ENCODE measurements at regions not wholly inside any gene's neighbourhood (a gene's known extent, or its start where the extent isn't known, plus 50 kb on each side); places are given as distances from the start of the nearest gene placed in this dataset.

- H3K27me3 ChIP-seq, result no peaks in the 10 kb centered on the region
- intact Hi-C loops (cut with DNase I; ENCODE audit: low total_unique reads), result no loop called here
- H3K36me3 ChIP-seq, result no peaks in the 10 kb centered on the region
- DNase-seq (ENCODE audit: low spot score in 2 of 2), result no peak
- H3K4me3 ChIP-seq, result no peak overlapping the region
- H3K4me1 ChIP-seq, result no peaks in the 10 kb centered on the region
- no peak overlapping the region for H3K27ac ChIP-seq
- peaks cover 0 to 4% of the 10 kb centered on the region in 2 donors for H3K9me3 ChIP-seq
- TF ChIP-seq POLR2AphosphoS5 (IDR thresholded peaks at IDR 0.05) (no peak), POLR2A (IDR thresholded peaks at IDR 0.05) (no peak)
Observed at GRCh38 chr19:13712767-13713201, 51.5 kb upstream of the MRI1 start.

DNA sequence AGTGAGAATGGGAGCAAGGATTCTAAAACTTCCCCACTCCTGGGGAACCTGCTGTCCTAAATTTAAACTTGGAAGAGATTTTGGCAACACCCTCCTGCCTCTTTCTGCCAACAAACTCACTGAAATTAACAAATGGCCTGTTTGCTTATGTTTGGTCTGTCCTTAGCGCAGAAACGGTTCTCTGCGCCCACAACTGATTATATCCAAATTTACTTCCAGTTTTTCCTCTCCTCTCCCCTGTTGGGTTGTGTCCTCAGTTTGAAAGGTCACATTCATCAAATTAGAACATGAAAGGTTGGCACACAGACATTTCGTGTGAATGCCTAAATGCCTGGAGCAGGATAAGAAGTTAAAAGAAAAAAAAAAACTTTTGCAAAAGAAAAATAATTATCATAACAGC, 56.4 kb upstream of the MRI1 start:
- H3K27ac ChIP-seq, result no peak overlapping the region
- peaks cover 3 to 6% of the 10 kb centered on the region in 2 donors for H3K9me3 ChIP-seq
- no peak overlapping the region for H3K4me3 ChIP-seq
- no peak for DNase-seq (ENCODE audit: low spot score in 2 of 2)
- H3K27me3 ChIP-seq, result no peaks in the 10 kb centered on the region
- H3K36me3 ChIP-seq, result no peaks in the 10 kb centered on the region
- intact Hi-C loops (cut with DNase I; ENCODE audit: low total_unique reads), result no loop called here
- TF ChIP-seq CTCF (IDR thresholded peaks at IDR 0.05) (no peak), POLR2AphosphoS5 (IDR thresholded peaks at IDR 0.05) (no peak), POLR2A (IDR thresholded peaks at IDR 0.05) (no peak)
- no peaks in the 10 kb centered on the region for H3K4me1 ChIP-seq

GRCh38 chr19:13705928-13706447, 58.3 kb upstream of the MRI1 start:
- Histone ChIP-seq H3K27me3 (peaks cover 0 to 8% of the 10 kb centered on the region in 2 donors), H3K36me3 (no peaks in the 10 kb centered on the region), H3K9me3 (peaks cover 7 to 11% of the 10 kb centered on the region in 2 donors), H3K27ac (no peak overlapping the region), H3K4me1 (no peaks in the 10 kb centered on the region), H3K4me3 (no peak overlapping the region)
- no peak for TF ChIP-seq POLR2AphosphoS5 (IDR thresholded peaks at IDR 0.05)
- no peak for TF ChIP-seq CTCF (IDR thresholded peaks at IDR 0.05)
- no peak for DNase-seq (ENCODE audit: low spot score in 2 of 2)
- intact Hi-C loops (cut with DNase I; ENCODE audit: low total_unique reads), result no loop called here

- Histone ChIP-seq H3K4me3 (no peak overlapping the region), H3K27me3 (peaks cover 0 to 10% of the 10 kb centered on the region in 2 donors), H3K27ac (no peak overlapping the region), H3K9me3 (peaks cover 7 to 11% of the 10 kb centered on the region in 2 donors), H3K4me1 (no peaks in the 10 kb centered on the region), H3K36me3 (no peaks in the 10 kb centered on the region)
- DNase-seq (ENCODE audit: low spot score in 2 of 2), result no peak
- intact Hi-C loops (cut with DNase I; ENCODE audit: low total_unique reads), result no loop called here
- TF ChIP-seq POLR2A (IDR thresholded peaks at IDR 0.05) (no peak), POLR2AphosphoS5 (IDR thresholded peaks at IDR 0.05) (no peak), CTCF (IDR thresholded peaks at IDR 0.05) (no peak)
Observed at GRCh38 chr19:13705201-13705600, 59.1 kb upstream of the MRI1 start.

DNA sequence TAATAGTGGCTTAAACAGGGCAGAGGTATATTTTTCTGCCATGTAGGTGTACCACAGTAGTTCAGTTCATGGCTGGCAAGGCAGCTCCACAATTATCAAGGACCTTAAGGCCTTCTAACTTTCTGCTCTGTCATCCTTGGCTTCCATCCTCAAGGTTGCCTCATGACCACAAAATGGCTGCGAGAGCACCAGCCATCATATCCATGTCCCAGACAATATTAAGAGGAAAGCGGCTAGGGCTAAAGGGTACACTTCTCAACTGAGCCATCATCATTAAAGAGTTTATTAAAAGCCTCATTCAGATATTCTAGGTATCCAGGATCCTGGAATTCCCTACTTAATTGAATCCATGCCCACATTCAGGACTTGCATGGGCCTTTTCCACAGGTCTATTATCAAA, 62.7 kb upstream of the MRI1 start:
- Histone ChIP-seq H3K4me3 (no peak overlapping the region), H3K27me3 (peaks cover 0 to 10% of the 10 kb centered on the region in 2 donors), H3K36me3 (no peaks in the 10 kb centered on the region), H3K4me1 (no peaks in the 10 kb centered on the region), H3K9me3 (peaks cover 7 to 11% of the 10 kb centered on the region in 2 donors), H3K27ac (no peak overlapping the region)
- DNase-seq (ENCODE audit: low spot score in 2 of 2), result no peak
- no peak for TF ChIP-seq CTCF (IDR thresholded peaks at IDR 0.05)
- TF ChIP-seq POLR2AphosphoS5 (IDR thresholded peaks at IDR 0.05), result no peak
- TF ChIP-seq POLR2A (IDR thresholded peaks at IDR 0.05), result no peak
- intact Hi-C loops (cut with DNase I; ENCODE audit: low total_unique reads), result no loop called here

GRCh38 chr19:13700621-13701020, 63.7 kb upstream of the MRI1 start:
- no peaks in the 10 kb centered on the region for H3K4me1 ChIP-seq
- H3K36me3 ChIP-seq, result no peaks in the 10 kb centered on the region
- DNase-seq (ENCODE audit: low spot score in 2 of 2), result no peak
- H3K9me3 ChIP-seq, result peaks cover 4 to 11% of the 10 kb centered on the region in 2 donors
- no peak overlapping the region for H3K27ac ChIP-seq
- intact Hi-C loops (cut with DNase I; ENCODE audit: low total_unique reads), result no loop called here
- no peak for TF ChIP-seq POLR2A (IDR thresholded peaks at IDR 0.05)
- no peak for TF ChIP-seq CTCF (IDR thresholded peaks at IDR 0.05)
- TF ChIP-seq POLR2AphosphoS5 (IDR thresholded peaks at IDR 0.05), result no peak
- H3K4me3 ChIP-seq, result no peak overlapping the region
- H3K27me3 ChIP-seq, result peaks cover 0 to 10% of the 10 kb centered on the region in 2 donors
